ENCODE measurements at regions not wholly inside any gene's neighbourhood (a gene's known extent, or its start where the extent isn't known, plus 50 kb on each side); places are given as distances from the start of the nearest gene placed in this dataset.
"Not testable (repeated sequence)": the region's sequence is repeated elsewhere in the genome, so short reads cannot be mapped to it uniquely, and the experiment has no call there.

DNA sequence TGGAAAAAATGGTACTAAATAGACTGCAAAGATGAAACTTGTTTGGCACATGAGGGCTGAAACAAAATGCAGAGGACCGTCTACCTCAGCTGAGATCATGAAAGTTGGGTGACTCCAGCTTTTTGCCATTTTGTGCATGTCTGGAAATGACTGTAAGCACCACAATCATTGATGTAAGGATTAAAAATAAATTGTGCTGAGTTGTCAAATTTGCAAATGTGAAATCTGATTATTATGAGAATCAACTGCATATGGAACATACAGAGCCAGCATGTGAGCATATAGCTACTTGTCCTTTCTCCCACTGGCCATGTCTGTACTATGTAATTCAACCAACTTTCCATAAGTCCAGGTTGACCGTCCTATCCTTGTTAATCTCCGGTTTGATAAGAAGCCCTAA lies 736.9 kb upstream of the PRMT6 start:
- FAIRE-seq = no peak

DNA sequence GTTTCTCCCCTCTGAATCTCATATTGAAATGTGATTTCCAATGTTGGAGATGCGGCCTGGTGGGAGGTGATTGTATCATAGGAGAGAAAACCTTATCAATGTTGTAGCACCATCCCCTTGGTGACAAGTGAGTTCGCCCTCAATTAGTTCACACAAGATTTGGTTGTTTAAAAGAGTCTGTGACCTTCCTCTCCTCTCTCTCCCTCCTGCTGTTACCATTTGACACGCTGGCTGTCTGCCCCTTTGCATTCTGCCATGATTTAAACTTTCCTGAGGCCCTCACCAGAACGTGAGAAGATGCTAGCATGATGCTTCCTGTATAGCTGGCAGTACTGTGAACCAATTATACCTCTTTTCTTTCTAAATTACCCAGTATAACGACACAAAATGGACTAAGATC lies 730.9 kb upstream of the PRMT6 start:
- FAIRE-seq = no peak

DNA sequence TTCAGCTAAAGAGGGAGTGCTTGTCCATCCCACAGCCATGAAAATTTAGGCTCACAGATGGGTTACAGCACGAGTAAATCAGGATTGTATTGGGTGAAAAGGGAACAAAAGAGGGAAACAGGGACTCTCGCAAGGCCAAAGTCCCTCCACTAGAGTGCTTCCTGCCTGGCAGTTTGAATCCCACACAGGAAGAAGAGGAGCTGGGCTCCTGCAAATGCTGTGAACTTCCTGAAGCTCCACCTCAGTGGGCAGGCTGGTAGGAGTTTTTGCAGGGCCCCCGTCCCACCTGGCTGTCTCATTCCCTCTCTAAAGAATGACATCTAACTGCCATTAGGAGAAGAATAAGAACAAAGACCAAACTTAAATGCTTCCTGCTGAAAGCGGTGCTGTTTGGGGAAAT lies 712.0 kb upstream of the PRMT6 start:
- FAIRE-seq = no peak

DNA sequence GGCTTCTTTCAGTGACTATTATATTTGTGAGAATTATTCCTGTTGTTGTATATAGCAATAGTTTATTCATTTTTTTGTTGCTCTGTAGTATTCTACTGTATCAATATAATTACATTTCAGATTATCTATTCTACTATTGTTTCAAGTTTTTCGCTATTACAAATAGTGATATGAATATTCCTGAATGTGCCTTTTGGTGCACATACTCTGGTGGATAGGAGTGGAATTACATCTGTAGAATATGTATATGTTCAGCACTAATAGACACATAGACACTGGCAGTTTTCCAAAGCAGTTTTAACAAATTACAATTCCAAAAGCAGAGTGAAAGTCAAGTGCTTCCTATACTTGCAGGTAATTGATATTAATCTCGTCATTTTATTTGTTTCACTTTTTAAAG lies 696.2 kb upstream of the PRMT6 start:
- FAIRE-seq = no peak

DNA sequence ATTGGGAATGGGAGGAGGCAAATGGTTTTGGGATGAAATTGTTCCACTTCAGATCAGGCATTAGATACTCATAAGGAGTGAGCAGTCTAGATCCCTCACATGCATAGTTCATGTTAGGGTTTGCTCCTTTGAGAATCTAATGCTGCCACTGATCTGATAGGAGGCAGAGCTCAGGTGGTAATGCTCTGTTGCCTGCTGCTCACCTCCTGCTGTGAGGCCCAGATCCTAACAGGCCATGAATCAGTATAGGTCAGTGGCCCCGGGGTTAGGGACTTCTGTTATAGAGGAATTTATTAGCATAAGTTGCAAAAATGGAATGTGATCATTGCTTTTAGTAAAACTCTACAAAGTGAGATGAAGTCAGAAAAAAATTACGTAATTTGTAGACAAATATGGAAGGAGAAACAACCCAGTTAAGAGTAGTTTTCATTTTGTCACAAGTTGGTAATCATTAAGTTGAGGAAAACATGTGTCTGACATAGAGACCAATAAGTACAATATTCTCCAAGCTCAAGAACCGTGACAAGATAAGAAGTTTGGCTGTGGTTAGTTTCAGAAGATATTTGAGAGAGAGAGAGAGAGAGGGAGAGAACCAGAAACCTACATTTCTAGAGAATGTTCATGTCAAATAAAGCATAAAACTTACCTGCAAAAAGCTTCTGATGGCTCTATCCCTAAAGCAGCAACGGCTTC lies 689.7 kb upstream of the PRMT6 start:
- FAIRE-seq = no peak

DNA sequence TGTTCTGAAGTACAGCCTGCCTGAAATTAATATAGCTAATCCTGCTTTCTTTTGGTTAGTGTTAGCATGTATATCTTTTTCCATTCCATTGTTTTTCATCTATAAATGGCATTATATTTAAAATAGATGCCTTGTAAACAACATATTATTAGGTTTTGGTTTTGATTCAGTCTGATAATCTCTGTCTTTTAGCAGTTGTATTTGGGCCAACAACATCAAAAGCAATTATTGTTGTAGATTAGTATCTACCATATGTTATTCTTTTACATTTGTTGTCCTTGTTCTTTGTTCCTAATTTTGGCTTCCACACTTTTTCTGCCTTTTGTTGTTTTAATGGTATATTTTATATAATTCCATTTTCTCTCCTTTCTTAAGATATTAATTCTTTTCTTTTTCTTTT lies 678.2 kb upstream of the PRMT6 start:
- no peak for FAIRE-seq

DNA sequence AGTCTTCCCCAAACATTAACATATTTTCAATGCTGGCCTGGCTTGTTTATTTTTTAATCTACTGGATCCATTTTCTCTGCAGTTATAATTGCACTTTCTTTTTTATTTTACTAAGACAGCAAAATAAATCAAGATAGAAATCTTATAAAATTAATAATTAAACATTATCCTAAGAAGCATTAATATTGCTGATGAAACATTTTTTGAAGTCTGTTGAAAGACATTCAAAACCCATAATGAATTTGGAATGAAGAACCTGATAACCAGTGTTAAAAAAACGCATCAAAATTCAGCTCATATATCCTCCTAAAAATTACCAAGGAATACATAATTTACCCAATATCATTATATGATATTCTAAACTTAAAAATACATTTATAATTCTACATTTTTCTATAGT lies 675.7 kb upstream of the PRMT6 start:
- FAIRE-seq = no peak

DNA sequence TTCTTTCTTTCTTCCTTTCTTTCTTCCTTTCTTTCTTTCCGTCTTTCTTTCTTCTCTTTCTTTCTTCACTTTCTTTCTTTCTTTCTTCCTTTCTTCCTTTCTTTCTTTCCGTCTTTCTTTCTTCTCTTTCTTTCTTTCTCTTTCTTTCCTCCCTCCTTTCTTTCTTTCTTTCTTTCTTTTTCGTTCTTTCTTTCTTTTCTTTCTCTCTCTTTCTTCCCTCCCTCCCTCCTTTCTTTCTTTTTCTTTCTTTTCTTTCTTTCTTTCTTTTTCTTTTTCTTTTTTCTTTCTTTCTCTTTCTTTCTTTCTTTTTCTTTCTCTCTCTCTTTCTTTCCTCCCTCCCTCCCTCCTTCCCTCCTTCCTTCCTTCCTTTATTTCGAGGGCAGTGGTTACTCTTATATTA lies 667.3 kb upstream of the PRMT6 start:
- FAIRE-seq = not testable (repeated sequence)

DNA sequence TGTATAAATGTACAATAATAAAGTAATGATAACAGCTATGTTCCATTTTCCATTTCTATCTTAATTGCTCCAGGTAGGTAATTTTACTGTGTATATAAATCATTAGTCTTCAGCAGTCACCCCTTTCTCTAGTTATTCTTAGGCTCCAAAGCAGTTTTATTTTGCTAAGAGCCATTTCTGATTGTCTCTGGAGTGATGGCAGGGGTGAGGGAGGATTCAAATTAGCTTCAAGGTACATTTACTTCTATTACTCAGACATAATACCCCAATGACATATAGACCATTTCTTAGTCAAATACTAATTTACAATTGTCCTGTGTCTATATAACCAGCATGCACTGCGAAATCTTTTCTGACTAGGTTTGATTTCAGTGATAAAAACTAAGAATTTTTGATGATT lies 663.4 kb upstream of the PRMT6 start:
- FAIRE-seq = no peak

DNA sequence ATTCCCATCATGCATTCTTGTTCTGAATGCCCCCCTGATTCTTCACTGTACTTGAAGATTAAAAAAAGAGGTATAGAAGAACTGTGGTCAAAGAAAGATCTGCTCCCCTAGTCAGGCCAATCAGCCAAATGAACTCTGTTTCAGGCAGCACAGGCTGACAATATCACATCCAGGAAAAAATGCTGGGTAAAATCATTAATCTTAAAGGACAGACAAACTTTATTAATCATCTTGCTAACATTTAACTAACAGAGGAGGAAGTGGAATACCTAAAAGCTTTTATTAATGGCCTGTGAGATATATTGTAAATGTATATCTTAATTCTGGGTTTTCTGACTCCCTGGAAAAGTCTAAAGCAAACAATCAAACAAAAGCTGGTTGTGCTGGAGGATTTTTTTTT lies 660.5 kb upstream of the PRMT6 start:
- FAIRE-seq = no peak

DNA sequence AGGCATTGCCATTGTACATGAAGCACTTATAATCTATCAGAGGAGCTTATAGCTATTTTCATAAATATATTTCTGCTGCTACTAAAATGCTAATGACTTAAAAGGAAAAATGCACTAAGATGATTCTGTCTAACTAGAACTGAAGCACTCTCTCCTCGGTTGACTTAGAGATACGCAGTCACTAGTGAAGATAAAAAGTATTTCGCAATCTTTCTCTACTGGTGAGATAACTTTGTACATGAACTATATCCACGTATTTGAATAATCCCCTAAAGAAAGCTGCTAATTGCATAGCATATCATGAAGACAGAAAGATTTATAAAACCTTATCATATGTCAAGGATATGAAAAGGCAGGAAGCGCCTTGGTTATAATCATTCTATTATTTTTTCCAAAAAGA lies 658.1 kb upstream of the PRMT6 start:
- no peak for FAIRE-seq

DNA sequence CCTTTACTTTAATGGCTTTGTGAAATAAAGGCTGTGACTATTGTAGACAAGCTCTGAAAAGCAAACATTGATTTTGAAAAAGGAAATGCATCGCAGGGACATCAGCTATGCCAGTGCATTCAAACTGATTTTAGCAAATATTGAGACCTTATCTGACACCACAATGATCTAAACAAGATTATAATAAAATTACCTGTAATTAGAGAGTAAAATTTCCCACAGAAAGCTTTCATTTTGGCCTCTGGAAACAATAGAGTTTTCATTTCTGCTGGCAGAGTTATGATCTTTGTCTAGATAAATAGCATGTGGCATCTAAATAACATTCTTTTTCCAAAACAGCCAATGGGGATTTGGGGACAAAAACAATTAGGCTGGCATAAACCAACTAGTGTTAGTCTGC lies 650.4 kb upstream of the PRMT6 start:
- no peak for FAIRE-seq

DNA sequence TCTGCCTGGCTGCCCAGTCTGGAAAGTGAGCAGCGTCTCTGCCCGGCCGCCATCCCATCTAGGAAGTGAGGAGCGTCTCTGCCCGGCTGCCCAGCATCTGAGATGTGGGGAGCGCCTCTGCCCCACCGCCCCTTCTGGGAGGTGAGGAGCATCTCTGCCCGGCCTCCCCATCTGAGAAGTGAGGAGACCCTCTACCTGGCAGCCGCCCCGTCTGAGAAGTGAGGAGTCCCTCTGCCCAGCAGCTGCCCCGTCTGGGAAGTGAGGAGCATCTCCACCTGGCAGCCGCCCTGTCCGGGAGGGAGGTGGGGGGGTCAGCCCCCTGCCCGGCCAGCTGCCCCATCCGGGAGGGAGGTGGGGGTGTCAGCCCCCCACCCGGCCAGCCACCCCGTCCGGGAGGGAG lies 644.2 kb upstream of the PRMT6 start:
- not testable (repeated sequence) for FAIRE-seq

DNA sequence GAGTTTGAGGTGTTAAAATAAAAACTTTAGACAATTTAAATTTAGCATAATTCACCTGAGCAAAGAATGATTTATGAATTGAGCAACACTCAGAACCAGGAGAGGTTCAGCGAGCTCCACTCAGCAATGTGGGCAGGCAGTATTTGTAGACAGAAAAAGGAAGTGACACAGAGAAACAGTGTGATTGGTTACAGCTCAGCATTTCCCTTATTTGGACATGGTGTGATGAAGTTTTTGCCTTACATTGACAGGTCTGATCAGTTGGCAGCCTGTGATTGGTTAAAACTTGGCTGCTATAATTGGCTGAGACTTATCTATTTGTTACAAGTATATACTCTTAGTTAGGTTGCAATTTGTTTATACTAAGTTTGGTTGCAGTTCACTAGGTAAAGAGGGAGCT lies 621.2 kb upstream of the PRMT6 start:
- FAIRE-seq = no peak

DNA sequence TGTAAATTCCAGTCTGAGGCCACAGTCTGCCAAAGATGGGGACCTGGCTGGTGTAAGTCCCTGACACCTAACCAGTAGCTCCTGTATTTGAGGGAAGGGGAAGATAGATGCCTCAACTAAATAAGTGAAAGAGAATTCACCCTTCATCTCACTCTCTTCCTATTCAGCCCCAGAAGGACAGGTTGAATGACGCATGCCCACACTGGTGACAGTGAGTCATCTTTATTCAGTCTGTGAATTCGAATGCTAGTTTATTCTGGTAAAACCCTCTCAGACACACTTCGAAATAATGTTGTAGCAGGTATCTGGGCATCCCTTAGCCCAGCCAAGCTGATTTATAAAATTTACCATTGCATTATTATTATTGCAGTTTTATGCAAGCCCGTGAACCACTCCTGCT lies 617.0 kb upstream of the PRMT6 start:
- FAIRE-seq = no peak

DNA sequence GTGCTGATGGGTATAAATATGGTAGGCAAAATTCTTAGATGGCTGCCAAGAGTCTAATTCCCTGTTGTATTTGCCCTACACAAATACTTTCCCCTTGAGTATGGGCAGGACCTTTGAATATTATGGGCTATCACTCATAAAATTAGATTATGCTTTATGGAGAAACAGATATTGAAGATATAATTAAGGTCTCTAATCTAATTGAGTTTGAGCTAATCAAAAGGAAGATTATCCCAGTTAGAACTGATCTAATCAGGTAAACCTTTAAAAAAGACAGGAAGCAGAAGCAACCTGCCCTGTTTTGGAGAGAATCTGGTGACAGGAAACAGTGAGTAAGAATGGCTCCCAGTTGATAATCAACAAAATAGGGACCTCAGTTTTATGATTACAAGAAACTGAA lies 609.0 kb upstream of the PRMT6 start:
- FAIRE-seq = no peak

DNA sequence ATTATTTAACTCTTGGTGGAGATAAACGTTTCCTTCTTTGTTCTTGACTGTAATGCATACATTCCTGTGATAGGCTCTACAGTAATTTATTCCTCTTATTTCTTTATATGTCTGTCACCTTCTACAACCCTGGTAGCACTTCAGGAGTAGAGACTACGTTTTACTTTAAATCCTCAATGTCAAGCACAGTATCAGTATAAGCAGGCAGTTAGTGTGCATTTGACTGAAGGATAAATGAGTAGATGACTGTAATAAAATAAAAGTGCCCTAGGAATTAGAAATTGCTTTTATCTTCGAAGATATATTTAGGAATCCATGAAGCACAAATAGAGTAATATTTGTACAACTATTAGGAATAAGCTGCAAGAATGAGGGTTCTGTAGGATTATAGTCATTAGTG lies 599.6 kb upstream of the PRMT6 start:
- FAIRE-seq = no peak

DNA sequence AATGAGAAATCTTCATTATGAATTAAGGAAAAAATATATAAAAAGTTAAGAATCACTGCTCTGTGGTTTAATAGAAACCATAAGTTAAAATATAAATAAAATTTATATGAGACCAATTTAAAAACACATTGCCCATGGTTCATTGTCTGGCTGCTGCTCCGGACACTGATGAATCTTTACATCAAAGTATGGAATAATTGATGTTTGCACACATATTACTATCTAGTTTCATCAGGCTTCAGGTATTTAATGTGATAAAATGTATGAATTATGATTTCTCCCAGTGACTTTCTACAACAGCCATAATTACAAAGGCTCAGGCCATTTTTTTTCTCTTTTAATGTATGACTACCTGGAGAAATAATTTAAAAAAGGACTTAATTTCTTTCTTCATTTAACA lies 599.1 kb upstream of the PRMT6 start:
- FAIRE-seq = no peak

DNA sequence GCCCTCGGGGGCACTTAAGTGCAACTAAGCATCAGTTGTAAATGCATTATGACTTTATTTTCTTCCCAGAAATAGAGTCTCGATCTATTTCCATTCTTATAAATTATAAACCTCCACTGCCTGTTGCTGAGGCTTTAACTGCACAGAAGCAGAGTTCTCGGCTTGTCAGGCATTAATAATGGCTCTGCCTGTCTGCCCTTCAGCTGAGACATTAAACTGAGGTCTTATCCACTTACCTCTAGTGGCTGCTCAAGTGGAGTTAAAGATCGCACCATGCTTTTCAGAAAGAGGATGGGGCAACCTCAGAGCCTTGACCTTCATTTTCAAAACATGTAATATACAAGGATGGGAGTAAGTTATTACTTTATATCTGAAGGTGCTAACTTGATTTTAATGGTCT lies 597.6 kb upstream of the PRMT6 start:
- FAIRE-seq = no peak

DNA sequence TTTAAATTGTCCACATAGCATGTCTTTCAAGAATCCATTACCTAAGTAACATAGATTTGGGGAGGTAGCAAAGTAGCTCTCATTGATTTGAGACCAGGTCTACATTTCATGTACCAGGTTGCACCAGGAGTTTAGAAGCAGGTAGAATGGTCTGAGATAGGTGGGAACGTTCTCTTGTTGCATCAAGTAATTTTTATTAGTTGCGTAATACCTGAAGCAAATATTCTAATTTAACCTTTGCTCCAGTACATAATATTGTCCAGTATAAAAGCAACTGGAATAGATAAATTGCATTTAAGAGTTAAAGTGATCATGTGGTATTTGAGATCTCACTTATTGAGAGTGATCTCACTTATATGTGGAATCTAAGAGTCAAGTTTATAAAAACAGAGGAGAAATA lies 597.1 kb upstream of the PRMT6 start:
- FAIRE-seq = no peak

DNA sequence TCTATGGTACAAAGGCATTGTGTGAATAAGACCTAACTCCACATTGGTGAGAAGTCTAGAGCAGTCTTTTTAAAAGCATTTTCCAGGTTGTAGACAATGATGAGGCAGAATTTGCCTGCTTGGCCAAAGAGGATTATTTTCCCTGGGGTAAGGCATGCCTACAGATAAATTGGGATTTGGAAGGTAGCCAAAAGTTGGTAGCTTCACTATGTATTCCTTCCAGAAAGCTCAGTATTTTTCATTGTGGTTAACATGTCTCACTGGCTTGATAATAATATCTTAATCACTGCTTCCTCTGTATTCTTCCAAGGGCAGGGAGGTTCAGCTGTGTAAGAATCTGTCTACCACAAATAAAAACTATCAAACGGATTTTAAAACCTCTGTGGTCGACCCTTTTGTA lies 590.8 kb upstream of the PRMT6 start:
- FAIRE-seq = no peak

DNA sequence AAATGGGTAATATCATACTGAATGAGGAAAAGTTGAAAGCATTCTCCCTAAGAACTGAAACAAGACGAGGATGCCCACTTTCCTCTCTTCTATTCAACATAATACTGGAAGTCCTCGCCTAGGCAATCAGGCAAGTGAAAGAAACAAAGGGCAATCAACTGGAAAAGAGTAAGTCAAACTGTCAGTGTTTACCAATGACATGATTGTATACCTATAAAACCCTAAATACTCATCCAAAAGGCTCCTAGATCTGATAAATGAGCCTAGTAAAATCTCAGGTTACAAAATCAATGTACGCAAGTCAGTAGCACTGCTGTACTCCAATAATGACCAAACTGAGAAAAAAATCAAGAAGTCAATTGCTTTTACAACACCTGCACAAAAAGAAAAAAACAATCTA lies 575.8 kb upstream of the PRMT6 start:
- no peak for FAIRE-seq

DNA sequence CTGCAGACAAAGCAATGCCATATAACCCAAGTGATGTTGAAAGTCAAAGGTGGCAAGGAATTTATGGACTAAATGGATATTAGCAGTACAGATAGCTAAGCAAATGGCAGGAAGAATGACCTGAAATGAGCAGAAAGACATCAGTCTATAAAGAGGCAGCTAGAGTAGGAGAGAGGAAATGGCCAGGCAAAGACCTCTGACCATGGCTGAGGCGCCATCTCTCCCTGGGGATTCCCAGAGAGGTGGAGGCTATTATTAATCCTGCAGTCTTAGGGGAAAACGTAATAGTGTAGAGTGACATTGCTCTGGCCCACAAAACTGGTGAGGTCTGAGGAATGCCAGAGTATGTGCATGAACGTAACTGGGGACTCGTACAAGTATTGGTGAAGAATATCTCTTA lies 563.6 kb upstream of the PRMT6 start:
- no peak for FAIRE-seq

DNA sequence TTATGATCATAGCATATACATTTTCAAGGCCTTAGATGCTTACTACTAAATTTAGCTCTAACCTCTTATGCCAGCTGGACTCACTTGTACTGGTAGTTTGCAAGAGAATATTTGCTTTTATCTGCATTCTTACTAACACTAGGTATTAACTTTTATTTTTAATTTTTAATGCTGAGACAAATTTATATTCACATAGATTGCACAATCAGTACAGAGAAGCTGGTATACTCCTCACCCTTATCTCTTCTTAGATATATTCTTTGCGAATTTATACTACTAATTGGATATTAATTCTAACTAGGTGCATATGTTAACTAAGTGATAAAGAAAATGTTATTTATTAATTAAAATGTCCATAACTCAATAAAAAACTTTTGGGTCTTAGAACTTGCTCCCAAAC lies 561.8 kb upstream of the PRMT6 start:
- FAIRE-seq = no peak

DNA sequence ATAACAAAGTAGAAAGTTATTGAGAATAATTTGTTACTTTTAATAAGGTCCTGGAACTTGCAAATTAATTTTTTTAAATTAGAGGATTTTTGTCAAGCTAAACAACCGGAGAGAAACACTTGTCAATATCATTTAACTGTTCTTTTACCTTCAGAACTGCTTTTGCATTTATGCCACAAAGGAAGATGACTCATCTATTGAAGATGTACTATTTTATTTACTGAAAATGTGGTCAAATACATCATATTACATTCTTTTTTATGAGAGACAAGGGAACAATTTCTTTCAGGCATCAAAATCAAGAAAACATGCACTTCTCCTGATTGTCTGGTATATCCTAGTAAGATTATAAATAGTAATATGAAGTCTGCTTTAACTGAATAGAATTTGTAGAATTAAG lies 558.2 kb upstream of the PRMT6 start:
- FAIRE-seq = no peak

DNA sequence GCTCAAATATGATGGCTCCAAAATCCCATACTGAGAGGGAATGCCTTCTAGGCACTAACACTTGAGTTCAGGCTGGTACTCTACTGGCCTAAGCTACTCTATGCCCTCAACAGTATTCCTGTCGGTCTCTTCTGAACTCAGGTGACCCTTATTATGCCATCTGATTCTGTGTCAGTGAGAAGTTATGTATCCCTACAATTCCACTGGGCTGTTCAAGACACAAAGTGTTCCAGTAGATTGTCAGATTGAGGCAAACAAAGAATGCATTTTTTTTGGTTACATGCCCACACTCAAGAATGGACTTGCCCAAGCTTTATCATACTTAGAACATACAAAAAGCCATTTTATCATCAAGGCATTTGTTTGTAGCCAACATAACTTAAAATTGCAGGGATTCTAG lies 553.8 kb upstream of the PRMT6 start:
- FAIRE-seq = no peak
